Psoas muscle (tissue), 7 donors: ENCODE measurements at regions not wholly inside any gene's neighbourhood (a gene's known extent, or its start where the extent isn't known, plus 50 kb on each side); places are given as distances from the start of the nearest gene placed in this dataset.

Experiments used
- ATAC-seq, 4 donors: fragments of 200-7000 bp; cut with Tn5 transposase; one replicate each; pipeline ENCODE4 v1.9.1; 2020; ENCODE audit warnings: moderate library complexity in 3 of 4, mild to moderate bottlenecking in 2 of 4
- DNase-seq, 2 donors: peaks; one replicate each; pipeline ENCODE4 v3.0.0-alpha.2; 2020
- H3K27ac ChIP-seq: fragments of 200-600 bp; one replicate; pipeline ENCODE4 v1.8.0; 2022
- H3K27me3 ChIP-seq, 3 donors: fragments of 200-600 bp in 1 of 3; one replicate each; pipeline versions ENCODE4 v1.6.1 to v1.8.0; 2013 to 2022; ENCODE audit warnings: low read length in 2 of 3, mild to moderate bottlenecking in 2 of 3, moderate library complexity in 1 of 3; ENCODE audit not compliant: insufficient read depth in 3 of 3
- H3K36me3 ChIP-seq, 2 donors: fragments of 200-600 bp in 1 of 2; one replicate each; pipeline versions ENCODE4 v1.6.1 to v1.8.0; 2013 to 2022; ENCODE audit warnings: low read depth in 1 of 2, mild to moderate bottlenecking in 1 of 2, moderate library complexity in 1 of 2; ENCODE audit not compliant: insufficient read depth in 1 of 2
- H3K4me1 ChIP-seq: fragments of 200-600 bp; one replicate; pipeline ENCODE4 v1.8.0; 2022
- H3K4me3 ChIP-seq: fragments of 200-600 bp; one replicate; pipeline ENCODE4 v1.8.0; 2022; ENCODE audit warnings: mild to moderate bottlenecking
- H3K9me3 ChIP-seq: fragments of 200-600 bp; one replicate; pipeline ENCODE4 v1.8.0; 2022
- WGBS, 3 donors: extraction: QIAGEN DNeasy Blood & Tissue Kit; methylation state at CpG; one replicate each; pipeline versions ENCODE4 v1.1.6 to v1.1.7; 2013; 5-methylcytosine and 5-hydroxymethylcytosine counted together
- intact Hi-C, 2 donors: fragments of 100-400 bp; cut with DNase I; formaldehyde crosslinking; loops; one replicate each; pipeline versions ENCODE4 v1.11.0 to v1.14.2; 2022
- TF ChIP-seq, protein P1 (sequence below): fragments of 200-600 bp; IDR thresholded peaks from one replicate; pipeline ENCODE4 v1.8.0; 2022; ENCODE audit warnings: antibody characterized with exemption
- donor health status: healthy with polysubstance abuse.
- donor health status: DM: no; HTN: no; CAD: no; lungs with moderate emphysema.
- donor health status: Bipolar disorder and iron deficiency.
- donor health status: healthy.
- donor health status: DM: yes; HTN: yes; CAD: no.
- donor health status: DM: no; HTN: no; CAD: no.
- donor health status: DM: yes; HTN: yes; CAD: no.

DNA sequence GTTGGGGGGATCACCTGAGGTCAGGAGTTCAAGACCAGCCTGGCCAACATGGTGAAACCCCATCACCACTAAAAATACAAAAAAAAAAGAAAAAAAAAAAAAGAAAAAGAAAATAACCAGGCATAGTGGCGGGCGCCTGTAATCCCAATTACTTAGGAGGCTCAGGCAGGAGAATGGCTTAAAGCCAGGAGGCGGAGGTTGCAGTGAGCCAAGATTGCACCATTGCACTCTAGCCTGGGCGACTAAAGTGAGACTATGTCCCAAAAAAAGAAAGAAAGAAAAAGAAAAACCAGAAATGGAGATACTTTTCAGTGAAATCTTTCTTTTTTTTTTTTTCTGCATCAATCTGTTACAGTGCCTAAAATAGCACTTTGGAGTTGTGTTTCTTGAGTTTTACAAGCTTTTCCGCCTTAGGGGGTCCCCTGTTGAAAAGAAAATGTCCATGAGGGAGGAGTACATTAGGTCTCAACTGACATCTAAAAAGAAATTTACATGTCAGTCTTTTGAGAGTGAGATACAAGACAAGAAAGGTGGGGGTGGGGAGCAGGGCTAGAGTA, 82.9 kb upstream of the VASH1 start:
- Histone ChIP-seq H3K4me3 (no peak overlapping the region), H3K27ac (no peak overlapping the region), H3K9me3 (peaks cover 8% of the 10 kb centered on the region), H3K36me3 (no peaks in the 10 kb centered on the region), H3K4me1 (no peaks in the 10 kb centered on the region), H3K27me3 (no peaks in the 10 kb centered on the region)
- 59 to 75% (median 65%) methylated on average over 5 of the region's 5 CpGs for WGBS, 3 donors
- ATAC-seq (no peak), DNase-seq (no peak)
- intact Hi-C loops: no loop called here
- TF ChIP-seq, protein P1, sequence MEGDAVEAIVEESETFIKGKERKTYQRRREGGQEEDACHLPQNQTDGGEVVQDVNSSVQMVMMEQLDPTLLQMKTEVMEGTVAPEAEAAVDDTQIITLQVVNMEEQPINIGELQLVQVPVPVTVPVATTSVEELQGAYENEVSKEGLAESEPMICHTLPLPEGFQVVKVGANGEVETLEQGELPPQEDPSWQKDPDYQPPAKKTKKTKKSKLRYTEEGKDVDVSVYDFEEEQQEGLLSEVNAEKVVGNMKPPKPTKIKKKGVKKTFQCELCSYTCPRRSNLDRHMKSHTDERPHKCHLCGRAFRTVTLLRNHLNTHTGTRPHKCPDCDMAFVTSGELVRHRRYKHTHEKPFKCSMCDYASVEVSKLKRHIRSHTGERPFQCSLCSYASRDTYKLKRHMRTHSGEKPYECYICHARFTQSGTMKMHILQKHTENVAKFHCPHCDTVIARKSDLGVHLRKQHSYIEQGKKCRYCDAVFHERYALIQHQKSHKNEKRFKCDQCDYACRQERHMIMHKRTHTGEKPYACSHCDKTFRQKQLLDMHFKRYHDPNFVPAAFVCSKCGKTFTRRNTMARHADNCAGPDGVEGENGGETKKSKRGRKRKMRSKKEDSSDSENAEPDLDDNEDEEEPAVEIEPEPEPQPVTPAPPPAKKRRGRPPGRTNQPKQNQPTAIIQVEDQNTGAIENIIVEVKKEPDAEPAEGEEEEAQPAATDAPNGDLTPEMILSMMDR: no peak

DNA sequence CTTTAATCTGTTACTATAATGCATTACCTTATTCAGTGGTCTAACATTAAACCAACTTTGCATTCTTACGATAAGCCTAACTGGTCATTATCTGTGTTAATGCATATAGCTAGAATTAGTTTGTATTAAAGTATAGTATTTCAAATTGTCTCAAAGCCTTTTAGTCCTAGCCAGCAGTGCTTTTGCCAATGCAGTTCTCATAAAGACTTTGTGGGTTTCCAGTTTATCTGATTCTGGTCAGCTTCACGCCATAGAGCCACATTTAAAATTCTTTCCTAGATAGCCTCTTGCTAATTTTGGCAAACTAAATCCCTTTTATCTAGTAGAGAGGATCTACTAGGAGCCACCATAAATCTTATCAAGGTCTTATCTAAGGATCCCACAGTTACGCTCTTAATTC, 78.9 kb upstream of the VASH1 start:
- H3K4me3 ChIP-seq: no peak overlapping the region
- H3K27ac ChIP-seq: no peak overlapping the region
- H3K36me3 ChIP-seq: no peaks in the 10 kb centered on the region
- TF ChIP-seq, protein P1: no peak
- peaks cover 12% of the 10 kb centered on the region for H3K9me3 ChIP-seq
- WGBS, 3 donors: 88 to 96% (median 91%) methylated on average over 3 of the region's 3 CpGs
- intact Hi-C loops: no loop called here
- ATAC-seq (no peak), DNase-seq (no peak)
- no peaks in the 10 kb centered on the region for H3K4me1 ChIP-seq
- H3K27me3 ChIP-seq: no peaks in the 10 kb centered on the region

DNA sequence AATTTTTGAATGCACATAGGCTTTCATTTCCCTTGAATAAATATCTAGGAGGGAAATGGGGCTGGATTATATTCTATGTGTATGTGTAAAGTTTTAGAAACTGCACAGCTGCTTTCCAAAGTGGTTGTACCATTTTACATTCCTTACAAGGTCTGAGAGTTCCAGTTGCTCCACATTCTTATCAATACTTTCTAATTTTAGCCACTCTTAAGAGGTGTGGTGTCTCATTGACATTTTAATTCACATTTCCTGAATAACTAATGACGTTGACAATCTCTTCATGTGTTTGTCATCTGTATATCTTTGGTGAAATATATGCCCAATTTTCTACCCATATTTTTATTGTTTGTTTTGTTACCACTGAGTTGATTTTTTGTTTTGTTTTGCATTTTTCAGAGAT, 74.6 kb upstream of the VASH1 start:
- H3K4me3 ChIP-seq: no peak overlapping the region
- intact Hi-C loops: no loop called here
- H3K36me3 ChIP-seq: no peaks in the 10 kb centered on the region
- no peaks in the 10 kb centered on the region for H3K27me3 ChIP-seq
- no peak for DNase-seq
- H3K27ac ChIP-seq: no peak overlapping the region
- ATAC-seq: no peak
- 53 to 71% (median 60%) methylated on average over 1 of the region's 1 CpG for WGBS, 3 donors
- TF ChIP-seq, protein P1: no peak
- H3K9me3 ChIP-seq: peaks cover 12% of the 10 kb centered on the region
- H3K4me1 ChIP-seq: no peaks in the 10 kb centered on the region

DNA sequence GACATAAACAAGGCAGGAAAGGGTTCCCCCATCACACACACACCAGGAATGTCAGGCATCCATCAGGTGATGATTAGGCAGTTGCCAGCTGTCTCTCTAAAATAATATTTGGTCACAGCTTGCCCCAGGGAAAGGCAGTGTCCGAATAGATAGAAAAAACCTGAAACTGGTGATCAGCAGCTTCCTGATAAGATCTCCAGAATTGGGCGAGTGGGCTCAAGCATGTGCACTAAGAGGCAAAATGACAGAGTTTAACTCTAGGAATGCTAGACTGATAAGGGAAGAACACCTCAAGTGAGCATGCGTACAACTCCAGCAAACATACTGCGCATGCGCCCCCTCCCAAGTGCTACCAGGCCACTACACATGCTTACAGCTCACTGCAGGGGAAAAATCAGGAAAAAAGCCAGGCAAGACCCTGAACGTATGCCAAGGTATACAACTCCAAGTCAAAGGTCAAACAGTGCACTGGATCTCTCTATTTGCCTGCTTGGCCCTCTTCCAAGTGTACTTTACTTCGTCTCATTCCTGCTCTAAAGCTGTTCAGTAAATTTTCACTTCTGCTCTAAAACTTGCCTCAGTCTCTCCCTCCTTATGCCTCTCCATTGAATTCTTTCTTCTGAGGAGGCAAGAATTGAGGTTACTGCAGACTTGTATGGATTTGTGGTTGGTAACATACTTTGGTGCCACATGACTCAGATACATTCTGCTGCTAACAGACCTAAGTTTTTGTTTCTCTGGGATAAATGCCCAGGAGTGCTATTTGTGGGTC, 73.5 kb upstream of the VASH1 start:
- Histone ChIP-seq H3K27ac (no peak overlapping the region), H3K27me3 (no peaks in the 10 kb centered on the region), H3K36me3 (no peaks in the 10 kb centered on the region), H3K9me3 (peaks cover 7% of the 10 kb centered on the region), H3K4me1 (no peaks in the 10 kb centered on the region), H3K4me3 (no peak overlapping the region)
- 76 to 78% (median 77%) methylated on average over 7 of the region's 7 CpGs for WGBS, 3 donors
- intact Hi-C loops: no loop called here
- ATAC-seq: no peak
- no peak for DNase-seq
- TF ChIP-seq, protein P1: no peak

DNA sequence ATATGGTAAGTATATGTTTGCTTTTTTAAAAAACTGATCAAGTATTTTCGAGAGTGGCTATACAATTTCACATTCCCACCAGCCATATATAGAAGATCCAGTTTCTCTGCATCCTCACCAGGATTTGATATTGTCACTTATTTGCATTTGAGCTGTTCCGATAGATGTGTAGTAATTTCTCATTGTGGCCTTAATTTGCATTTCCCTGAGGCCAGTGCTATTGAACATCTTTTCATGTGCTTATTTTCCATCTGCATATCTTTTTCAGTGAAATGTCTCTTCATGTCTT, 72.9 kb upstream of the VASH1 start:
- H3K9me3 ChIP-seq: peaks cover 4% of the 10 kb centered on the region
- H3K36me3 ChIP-seq: no peaks in the 10 kb centered on the region
- TF ChIP-seq, protein P1: no peak
- intact Hi-C loops: no loop called here
- H3K4me3 ChIP-seq: no peak overlapping the region
- no peaks in the 10 kb centered on the region for H3K4me1 ChIP-seq
- H3K27ac ChIP-seq: no peak overlapping the region
- ATAC-seq (no peak), DNase-seq (no peak)
- 80 to 90% (median 89%) methylated on average over 2 of the region's 2 CpGs for WGBS, 3 donors
- no peaks in the 10 kb centered on the region for H3K27me3 ChIP-seq
